ENCODE measurements at regions not wholly inside any gene's neighbourhood (a gene's known extent, or its start where the extent isn't known, plus 50 kb on each side); places are given as distances from the start of the nearest gene placed in this dataset.

DNA sequence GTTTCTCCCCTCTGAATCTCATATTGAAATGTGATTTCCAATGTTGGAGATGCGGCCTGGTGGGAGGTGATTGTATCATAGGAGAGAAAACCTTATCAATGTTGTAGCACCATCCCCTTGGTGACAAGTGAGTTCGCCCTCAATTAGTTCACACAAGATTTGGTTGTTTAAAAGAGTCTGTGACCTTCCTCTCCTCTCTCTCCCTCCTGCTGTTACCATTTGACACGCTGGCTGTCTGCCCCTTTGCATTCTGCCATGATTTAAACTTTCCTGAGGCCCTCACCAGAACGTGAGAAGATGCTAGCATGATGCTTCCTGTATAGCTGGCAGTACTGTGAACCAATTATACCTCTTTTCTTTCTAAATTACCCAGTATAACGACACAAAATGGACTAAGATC is 730.9 kb upstream of the PRMT6 start:
- no peak for DNase-seq (ENCODE audit: low read depth, low spot score)
- H3K9me1 ChIP-seq (replicated peaks; ENCODE audit: control insufficient read depth, extremely low read depth, insufficient read depth, low read length) = no peaks in the 10 kb centered on the region
- H3K27me3 ChIP-seq (ENCODE audit: control insufficient read depth in 2 of 2, insufficient read depth in 2 of 2, low read length in 2 of 2) = no peaks in the 10 kb centered on the region
- H3K27ac ChIP-seq (ENCODE audit: insufficient read depth, low read depth, low read length) = no peak overlapping the region
- H4K20me1 ChIP-seq (replicated peaks; ENCODE audit: control insufficient read depth, extremely low read depth, insufficient read depth, low read length) = no peaks in the 10 kb centered on the region
- H2AFZ ChIP-seq (ENCODE audit: low read depth, low read length) = no peak overlapping the region
- POLR2A ChIA-PET = no interaction called here
- no peak overlapping the region for H3K4me3 ChIP-seq (replicated peaks in 1 of 3; ENCODE audit: insufficient read depth in 1 of 3, low read depth in 1 of 3, low read length in 3 of 3)
- H3K9me3 ChIP-seq (replicated peaks; ENCODE audit: control insufficient read depth, insufficient read depth, low read length) = peaks cover 2% of the 10 kb centered on the region
- no peaks in the 10 kb centered on the region for H3K36me3 ChIP-seq (ENCODE audit: control insufficient read depth in 2 of 2, extremely low read depth in 1 of 2, insufficient read depth in 2 of 2, low read length in 2 of 2)
- H3K79me2 ChIP-seq (ENCODE audit: control insufficient read depth, insufficient read depth, low read length) = no peaks in the 10 kb centered on the region
- CTCF ChIA-PET = interaction anchor here (0.7 kb wide), 1 partner anchor 605 kb away, joined by 3 read pairs; no protein-coding TSS in a partner anchor
- BruUV-seq (replicated peaks) = no TSS peak
- intact Hi-C loops (cut with micrococcal nuclease) = no loop called here
- no peak for FAIRE-seq
- no peaks in the 10 kb centered on the region for H3K4me1 ChIP-seq (ENCODE audit: control insufficient read depth, extremely low read depth, insufficient read depth, low read length)
- no peak overlapping the region for H3K4me2 ChIP-seq (ENCODE audit: insufficient read depth, low read length)
- no peak for TF ChIP-seq EZH2 (IDR thresholded peaks at IDR 0.05; ENCODE audit: borderline replicate concordance, low read depth, low read length, severe bottlenecking)
- TF ChIP-seq, protein P1, sequence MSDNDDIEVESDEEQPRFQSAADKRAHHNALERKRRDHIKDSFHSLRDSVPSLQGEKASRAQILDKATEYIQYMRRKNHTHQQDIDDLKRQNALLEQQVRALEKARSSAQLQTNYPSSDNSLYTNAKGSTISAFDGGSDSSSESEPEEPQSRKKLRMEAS (IDR thresholded peaks at IDR 0.05; ENCODE audit: insufficient read depth, insufficient read length) = no peak
- TF ChIP-seq POLR2A (IDR thresholded peaks at IDR 0.05; ENCODE audit: low read depth, low read length) = no peak
- no peak for TF ChIP-seq GATA2 (IDR thresholded peaks at IDR 0.05; ENCODE audit: insufficient read depth, insufficient read length, low read depth, low read length)
- dilution Hi-C loops (cut with MboI; ENCODE audit: extremely low pct_ligation_motif_present, low sequenced_read_pairs) = no loop called here
- no peak overlapping the region for H3K9ac ChIP-seq (replicated peaks; ENCODE audit: extremely low read depth, insufficient read depth, low read length)

DNA sequence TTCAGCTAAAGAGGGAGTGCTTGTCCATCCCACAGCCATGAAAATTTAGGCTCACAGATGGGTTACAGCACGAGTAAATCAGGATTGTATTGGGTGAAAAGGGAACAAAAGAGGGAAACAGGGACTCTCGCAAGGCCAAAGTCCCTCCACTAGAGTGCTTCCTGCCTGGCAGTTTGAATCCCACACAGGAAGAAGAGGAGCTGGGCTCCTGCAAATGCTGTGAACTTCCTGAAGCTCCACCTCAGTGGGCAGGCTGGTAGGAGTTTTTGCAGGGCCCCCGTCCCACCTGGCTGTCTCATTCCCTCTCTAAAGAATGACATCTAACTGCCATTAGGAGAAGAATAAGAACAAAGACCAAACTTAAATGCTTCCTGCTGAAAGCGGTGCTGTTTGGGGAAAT is 712.0 kb upstream of the PRMT6 start:
- Histone ChIP-seq H3K9me1 (replicated peaks; ENCODE audit: control insufficient read depth, extremely low read depth, insufficient read depth, low read length) (no peaks in the 10 kb centered on the region), H3K4me3 (replicated peaks in 1 of 3; ENCODE audit: insufficient read depth in 1 of 3, low read depth in 1 of 3, low read length in 3 of 3) (no peak overlapping the region), H3K36me3 (ENCODE audit: control insufficient read depth in 2 of 2, extremely low read depth in 1 of 2, insufficient read depth in 2 of 2, low read length in 2 of 2) (no peaks in the 10 kb centered on the region), H3K4me1 (ENCODE audit: control insufficient read depth, extremely low read depth, insufficient read depth, low read length) (no peaks in the 10 kb centered on the region), H3K27ac (ENCODE audit: insufficient read depth, low read depth, low read length) (no peak overlapping the region), H3K9me3 (replicated peaks; ENCODE audit: control insufficient read depth, insufficient read depth, low read length) (peaks cover 3% of the 10 kb centered on the region), H2AFZ (ENCODE audit: low read depth, low read length) (no peak overlapping the region), H3K79me2 (ENCODE audit: control insufficient read depth, insufficient read depth, low read length) (no peaks in the 10 kb centered on the region), H3K27me3 (ENCODE audit: control insufficient read depth in 2 of 2, insufficient read depth in 2 of 2, low read length in 2 of 2) (no peaks in the 10 kb centered on the region), H3K9ac (replicated peaks; ENCODE audit: extremely low read depth, insufficient read depth, low read length) (no peak overlapping the region), H3K4me2 (ENCODE audit: insufficient read depth, low read length) (no peak overlapping the region), H4K20me1 (replicated peaks; ENCODE audit: control insufficient read depth, extremely low read depth, insufficient read depth, low read length) (no peaks in the 10 kb centered on the region)
- dilution Hi-C loops (cut with MboI; ENCODE audit: extremely low pct_ligation_motif_present, low sequenced_read_pairs) (no loop called here), intact Hi-C loops (cut with micrococcal nuclease) (no loop called here)
- POLR2A ChIA-PET = no interaction called here
- no peak for TF ChIP-seq MYC (IDR thresholded peaks at IDR 0.05; ENCODE audit: low read depth, low read length)
- no peak for TF ChIP-seq GATA2 (IDR thresholded peaks at IDR 0.05; ENCODE audit: insufficient read depth, insufficient read length, low read depth, low read length)
- BruUV-seq (replicated peaks) = no TSS peak
- DNase-seq (ENCODE audit: low read depth, low spot score) = no peak
- no peak for FAIRE-seq
- CTCF ChIA-PET = no interaction called here

Measured in endothelial cell of umbilical vein (primary cell).